BJ (cell line): ENCODE measurements at regions not wholly inside any gene's neighbourhood (a gene's known extent, or its start where the extent isn't known, plus 50 kb on each side); places are given as distances from the start of the nearest gene placed in this dataset.

Experiments
- CTCF ChIA-PET: fragments of 350-600 bp; formaldehyde crosslinking; extraction: SDS; loops from one replicate; lab custom pipeline; 2021; ENCODE audit warnings: antibody characterized with exemption, inconsistent platforms; lab: Yijun Ruan, JAX
- POLR2A ChIA-PET: fragments of 300-600 bp; sonication (Branson Sonifier 250); formaldehyde crosslinking; extraction: SDS; loops from one replicate; lab custom pipeline; 2021; ENCODE audit warnings: antibody characterized with exemption; lab: Charles Lee
- DNase-seq: peaks from one replicate; pipeline ENCODE4 v3.0.0-alpha.2; 2011; ENCODE audit warnings: low read depth
- H3K27me3 ChIP-seq: 2 replicates; pipeline ENCODE4 v1.6.0; 2011; ENCODE audit warnings: low read length; ENCODE audit not compliant: control insufficient read depth, insufficient read depth
- H3K36me3 ChIP-seq: 2 replicates; pipeline ENCODE4 v1.5.1; 2011; ENCODE audit warnings: low read length; ENCODE audit not compliant: control insufficient read depth, insufficient read depth
- H3K4me3 ChIP-seq: 2 replicates; pipeline ENCODE4 v1.5.1; 2011; ENCODE audit warnings: low read depth, mild to moderate bottlenecking, control low read depth, low read length
- CTCF ChIP-seq: IDR thresholded peaks from 2 replicates; pipeline ENCODE4 v1.5.1; 2011; ENCODE audit warnings: low read depth, mild to moderate bottlenecking, control low read depth, inconsistent platforms, low read length, moderate library complexity; ENCODE audit not compliant: insufficient read depth

- no peak for DNase-seq
- POLR2A ChIA-PET, result no interaction called here
- TF ChIP-seq CTCF, result no peak
- Histone ChIP-seq H3K27me3 (no peaks in the 10 kb centered on the region), H3K36me3 (no peaks in the 10 kb centered on the region), H3K4me3 (no peak overlapping the region)
- CTCF ChIA-PET, result no interaction called here
Observed at GRCh38 chr18:4843771-4844170, 353.3 kb downstream of the AKAIN1 start.

- TF ChIP-seq CTCF, result no peak
- H3K36me3 ChIP-seq, result no peaks in the 10 kb centered on the region
- POLR2A ChIA-PET, result no interaction called here
- no peak overlapping the region for H3K4me3 ChIP-seq
- DNase-seq, result no peak
- H3K27me3 ChIP-seq, result no peaks in the 10 kb centered on the region
- CTCF ChIA-PET, result no interaction called here
Observed at GRCh38 chr18:4842751-4843150, 354.3 kb downstream of the AKAIN1 start.

- Histone ChIP-seq H3K27me3 (no peaks in the 10 kb centered on the region), H3K36me3 (no peaks in the 10 kb centered on the region), H3K4me3 (no peak overlapping the region)
- CTCF ChIA-PET, result no interaction called here
- POLR2A ChIA-PET, result no interaction called here
- DNase-seq, result no peak
- no peak for TF ChIP-seq CTCF
Observed at GRCh38 chr18:4842287-4842686, 354.8 kb downstream of the AKAIN1 start.

- CTCF ChIA-PET, result interaction anchor here (1.6 kb wide), 1 partner anchor 10 kb away, joined by 3 read pairs; no protein-coding TSS in a partner anchor
- TF ChIP-seq CTCF, result no peak
Observed at GRCh38 chr18:4839639-4840038, 357.4 kb downstream of the AKAIN1 start.

GRCh38 chr18:4836141-4836540, 360.9 kb downstream of the AKAIN1 start:
- ChIA-PET CTCF (no interaction called here), POLR2A (no interaction called here)
- no peak for TF ChIP-seq CTCF
- Histone ChIP-seq H3K4me3 (no peak overlapping the region), H3K36me3 (no peaks in the 10 kb centered on the region), H3K27me3 (no peaks in the 10 kb centered on the region)
- DNase-seq, result no peak

More at GRCh38 chr18:4839639-4840038, 357.4 kb downstream of the AKAIN1 start:
- H3K4me3 ChIP-seq, result no peak overlapping the region
- no peaks in the 10 kb centered on the region for H3K36me3 ChIP-seq
- H3K27me3 ChIP-seq, result no peaks in the 10 kb centered on the region
- POLR2A ChIA-PET, result no interaction called here
- no peak for DNase-seq
